ENCODE measurements at regions not wholly inside any gene's neighbourhood (a gene's known extent, or its start where the extent isn't known, plus 50 kb on each side); places are given as distances from the start of the nearest gene placed in this dataset.
"Not testable (repeated sequence)": the region's sequence is repeated elsewhere in the genome, so short reads cannot be mapped to it uniquely, and the experiment has no call there.

DNA sequence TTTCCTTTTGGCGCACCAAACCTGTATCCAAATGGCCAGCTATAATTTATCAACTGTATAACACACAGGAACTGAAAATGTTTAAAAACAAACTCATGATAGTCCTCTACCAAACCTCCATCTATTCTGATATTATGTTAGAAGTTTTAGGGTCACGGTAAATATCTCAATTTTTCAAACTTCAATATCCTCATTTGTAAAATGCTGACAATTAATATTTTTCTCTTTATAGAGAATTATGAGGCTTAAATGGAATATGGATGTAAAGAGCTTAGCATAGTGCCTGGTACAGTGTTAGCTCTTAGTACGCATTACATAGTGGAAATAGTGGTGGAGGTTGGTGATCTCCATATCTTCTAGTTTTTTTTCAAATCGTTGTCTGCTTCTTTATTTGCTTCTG is 917.6 kb downstream of the TLE4 start:
- ChIA-PET POLR2A (no interaction called here), CTCF (no interaction called here)
- Histone ChIP-seq H3K9me3 (ENCODE audit: control insufficient read depth, insufficient read depth, low read depth, low read length) (no peaks in the 10 kb centered on the region), H3K27me3 (ENCODE audit: control insufficient read depth, insufficient read depth, low read length) (no peaks in the 10 kb centered on the region), H3K27ac (ENCODE audit: low read length) (no peak overlapping the region), H3K4me1 (ENCODE audit: control insufficient read depth, insufficient read depth, low read length) (no peaks in the 10 kb centered on the region), H3K36me3 (ENCODE audit: control insufficient read depth, insufficient read depth, low read length) (no peaks in the 10 kb centered on the region), H3K4me3 (ENCODE audit: low read depth in 2 of 2, low read length in 2 of 2) (no peak overlapping the region)
- BruUV-seq (replicated peaks): no TSS peak
- in situ Hi-C loops (cut with HindIII; ENCODE audit: low pct_unique_long_range_greater_than_20kb, low sequenced_read_pairs): no loop called here
- no peak for DNase-seq (ENCODE audit: low read depth, low spot score)
- intact Hi-C loops (cut with micrococcal nuclease; ENCODE audit: unreplicated experiment): no loop called here
- ATAC-seq: no peak
- TF ChIP-seq, protein P1, sequence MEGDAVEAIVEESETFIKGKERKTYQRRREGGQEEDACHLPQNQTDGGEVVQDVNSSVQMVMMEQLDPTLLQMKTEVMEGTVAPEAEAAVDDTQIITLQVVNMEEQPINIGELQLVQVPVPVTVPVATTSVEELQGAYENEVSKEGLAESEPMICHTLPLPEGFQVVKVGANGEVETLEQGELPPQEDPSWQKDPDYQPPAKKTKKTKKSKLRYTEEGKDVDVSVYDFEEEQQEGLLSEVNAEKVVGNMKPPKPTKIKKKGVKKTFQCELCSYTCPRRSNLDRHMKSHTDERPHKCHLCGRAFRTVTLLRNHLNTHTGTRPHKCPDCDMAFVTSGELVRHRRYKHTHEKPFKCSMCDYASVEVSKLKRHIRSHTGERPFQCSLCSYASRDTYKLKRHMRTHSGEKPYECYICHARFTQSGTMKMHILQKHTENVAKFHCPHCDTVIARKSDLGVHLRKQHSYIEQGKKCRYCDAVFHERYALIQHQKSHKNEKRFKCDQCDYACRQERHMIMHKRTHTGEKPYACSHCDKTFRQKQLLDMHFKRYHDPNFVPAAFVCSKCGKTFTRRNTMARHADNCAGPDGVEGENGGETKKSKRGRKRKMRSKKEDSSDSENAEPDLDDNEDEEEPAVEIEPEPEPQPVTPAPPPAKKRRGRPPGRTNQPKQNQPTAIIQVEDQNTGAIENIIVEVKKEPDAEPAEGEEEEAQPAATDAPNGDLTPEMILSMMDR (IDR thresholded peaks at IDR 0.05): no peak
- TF ChIP-seq, protein P2, sequence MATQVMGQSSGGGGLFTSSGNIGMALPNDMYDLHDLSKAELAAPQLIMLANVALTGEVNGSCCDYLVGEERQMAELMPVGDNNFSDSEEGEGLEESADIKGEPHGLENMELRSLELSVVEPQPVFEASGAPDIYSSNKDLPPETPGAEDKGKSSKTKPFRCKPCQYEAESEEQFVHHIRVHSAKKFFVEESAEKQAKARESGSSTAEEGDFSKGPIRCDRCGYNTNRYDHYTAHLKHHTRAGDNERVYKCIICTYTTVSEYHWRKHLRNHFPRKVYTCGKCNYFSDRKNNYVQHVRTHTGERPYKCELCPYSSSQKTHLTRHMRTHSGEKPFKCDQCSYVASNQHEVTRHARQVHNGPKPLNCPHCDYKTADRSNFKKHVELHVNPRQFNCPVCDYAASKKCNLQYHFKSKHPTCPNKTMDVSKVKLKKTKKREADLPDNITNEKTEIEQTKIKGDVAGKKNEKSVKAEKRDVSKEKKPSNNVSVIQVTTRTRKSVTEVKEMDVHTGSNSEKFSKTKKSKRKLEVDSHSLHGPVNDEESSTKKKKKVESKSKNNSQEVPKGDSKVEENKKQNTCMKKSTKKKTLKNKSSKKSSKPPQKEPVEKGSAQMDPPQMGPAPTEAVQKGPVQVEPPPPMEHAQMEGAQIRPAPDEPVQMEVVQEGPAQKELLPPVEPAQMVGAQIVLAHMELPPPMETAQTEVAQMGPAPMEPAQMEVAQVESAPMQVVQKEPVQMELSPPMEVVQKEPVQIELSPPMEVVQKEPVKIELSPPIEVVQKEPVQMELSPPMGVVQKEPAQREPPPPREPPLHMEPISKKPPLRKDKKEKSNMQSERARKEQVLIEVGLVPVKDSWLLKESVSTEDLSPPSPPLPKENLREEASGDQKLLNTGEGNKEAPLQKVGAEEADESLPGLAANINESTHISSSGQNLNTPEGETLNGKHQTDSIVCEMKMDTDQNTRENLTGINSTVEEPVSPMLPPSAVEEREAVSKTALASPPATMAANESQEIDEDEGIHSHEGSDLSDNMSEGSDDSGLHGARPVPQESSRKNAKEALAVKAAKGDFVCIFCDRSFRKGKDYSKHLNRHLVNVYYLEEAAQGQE (IDR thresholded peaks at IDR 0.05; ENCODE audit: insufficient read depth in 1 of 2, low read depth in 2 of 2, low read length in 1 of 2): no peak
- TF ChIP-seq POLR2AphosphoS5 (IDR thresholded peaks at IDR 0.05; ENCODE audit: low read depth, low read length): no peak

DNA sequence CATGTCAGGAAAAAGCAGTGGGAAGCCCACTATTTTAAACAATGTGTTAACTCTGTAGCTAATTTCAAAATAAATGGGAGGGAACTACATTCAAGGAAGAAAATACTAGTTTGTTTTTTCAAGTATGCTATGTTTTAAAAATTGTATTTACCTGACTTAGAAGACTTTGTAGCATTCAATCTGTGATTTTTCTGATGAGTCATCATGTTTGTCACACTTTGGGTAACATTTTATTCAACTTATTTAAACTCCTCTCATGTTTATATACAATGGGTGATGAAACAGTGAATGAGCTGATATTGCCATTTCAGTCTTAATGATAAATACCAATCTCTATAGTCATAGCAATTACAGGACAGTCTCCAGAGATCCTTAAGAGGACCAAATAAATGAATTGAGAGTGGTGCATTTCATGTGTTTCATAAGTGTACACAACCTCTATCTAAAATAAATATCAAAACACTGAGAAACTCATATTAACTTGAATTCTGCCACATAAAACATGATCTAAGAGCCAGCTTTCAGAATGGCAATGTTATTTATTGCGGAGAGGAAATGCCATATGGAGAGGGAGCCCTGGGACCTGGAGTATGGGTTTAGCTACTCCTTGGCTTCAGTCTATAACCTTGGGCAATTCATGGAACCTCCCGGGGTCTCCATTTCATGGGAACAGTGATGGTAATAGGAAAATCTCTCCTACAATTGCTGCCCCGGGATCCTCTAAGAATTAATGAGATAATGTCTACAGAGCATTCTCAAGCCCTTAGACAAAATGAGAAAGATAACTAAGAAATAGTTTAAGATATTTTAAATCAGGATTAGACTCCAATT is 913.9 kb downstream of the TLE4 start:
- no peak overlapping the region for H3K27ac ChIP-seq (ENCODE audit: low read length)
- intact Hi-C loops (cut with micrococcal nuclease; ENCODE audit: unreplicated experiment): no loop called here
- H3K9me3 ChIP-seq (ENCODE audit: control insufficient read depth, insufficient read depth, low read depth, low read length): no peaks in the 10 kb centered on the region
- ChIA-PET CTCF (no interaction called here), POLR2A (no interaction called here)
- H3K36me3 ChIP-seq (ENCODE audit: control insufficient read depth, insufficient read depth, low read length): no peaks in the 10 kb centered on the region
- no peak for DNase-seq (ENCODE audit: low read depth, low spot score)
- no peak overlapping the region for H3K4me3 ChIP-seq (ENCODE audit: low read depth in 2 of 2, low read length in 2 of 2)
- BruUV-seq (replicated peaks): no TSS peak
- in situ Hi-C loops (cut with HindIII; ENCODE audit: low pct_unique_long_range_greater_than_20kb, low sequenced_read_pairs): no loop called here
- no peak for ATAC-seq
- TF ChIP-seq, protein P1 (IDR thresholded peaks at IDR 0.05): no peak
- no peak for TF ChIP-seq TCF7L2 (IDR thresholded peaks at IDR 0.05; ENCODE audit: low read depth, low read length)
- no peak for TF ChIP-seq POLR2AphosphoS5 (IDR thresholded peaks at IDR 0.05; ENCODE audit: low read depth, low read length)
- TF ChIP-seq SIN3A (IDR thresholded peaks at IDR 0.05; ENCODE audit: borderline replicate concordance, insufficient read depth, low read depth, low read length): no peak
- TF ChIP-seq, protein P2 (IDR thresholded peaks at IDR 0.05; ENCODE audit: insufficient read depth in 1 of 2, low read depth in 2 of 2, low read length in 1 of 2): no peak
- no peaks in the 10 kb centered on the region for H3K27me3 ChIP-seq (ENCODE audit: control insufficient read depth, insufficient read depth, low read length)
- H3K4me1 ChIP-seq (ENCODE audit: control insufficient read depth, insufficient read depth, low read length): no peaks in the 10 kb centered on the region

DNA sequence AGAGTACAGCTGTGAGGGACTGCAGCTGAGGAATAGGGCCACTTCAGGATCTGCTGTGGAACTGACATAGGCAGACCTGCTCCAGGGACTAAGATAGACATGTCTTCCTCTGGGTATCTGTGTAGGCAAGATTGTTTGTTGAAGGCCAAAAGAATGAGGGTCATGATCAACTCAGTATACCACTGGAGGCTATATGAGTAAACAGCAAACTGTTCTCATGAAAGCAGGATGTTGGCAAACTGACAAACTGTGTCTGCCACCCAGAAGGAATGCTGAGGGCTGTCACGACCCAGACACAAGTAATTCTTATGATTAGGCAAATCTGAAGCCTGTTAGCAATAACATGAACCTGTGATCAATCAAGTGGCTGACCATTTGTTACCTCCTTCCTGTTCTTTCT is 910.5 kb downstream of the TLE4 start:
- H3K36me3 ChIP-seq (ENCODE audit: control insufficient read depth, insufficient read depth, low read length); DNase-seq (ENCODE audit: low read depth, low spot score); H3K27me3 ChIP-seq (ENCODE audit: control insufficient read depth, insufficient read depth, low read length); CTCF ChIA-PET; POLR2A ChIA-PET; BruUV-seq (replicated peaks); intact Hi-C loops (cut with micrococcal nuclease; ENCODE audit: unreplicated experiment); H3K9me3 ChIP-seq (ENCODE audit: control insufficient read depth, insufficient read depth, low read depth, low read length); in situ Hi-C loops (cut with HindIII; ENCODE audit: low pct_unique_long_range_greater_than_20kb, low sequenced_read_pairs); H3K4me1 ChIP-seq (ENCODE audit: control insufficient read depth, insufficient read depth, low read length); H3K4me3 ChIP-seq (ENCODE audit: low read depth in 2 of 2, low read length in 2 of 2); H3K27ac ChIP-seq (ENCODE audit: low read length); ATAC-seq: not testable (repeated sequence)

All from Panc1 (cell line).